Fibroblast of peridontal ligament (primary cell): ENCODE measurements at regions not wholly inside any gene's neighbourhood (a gene's known extent, or its start where the extent isn't known, plus 50 kb on each side); places are given as distances from the start of the nearest gene placed in this dataset.

Experiments used
- DNase-seq: peaks from one replicate; pipeline ENCODE4 v3.0.0-alpha.2; 2010; ENCODE audit errors: extremely low read depth

GRCh38 chr19:28883241-28883693 is 329.7 kb downstream of the UQCRFS1 start:
- peak; percentile 61 for DNase-seq

GRCh38 chr19:28882818-28883217 is 330.1 kb downstream of the UQCRFS1 start:
- no peak for DNase-seq

- no peak for DNase-seq
These were observed 331.3 kb downstream of the UQCRFS1 start for GRCh38 chr19:28881616-28882015.

- DNase-seq = no peak
These were observed 332.1 kb downstream of the UQCRFS1 start for GRCh38 chr19:28880735-28881401.

GRCh38 chr19:28878862-28879566 is 333.9 kb downstream of the UQCRFS1 start:
- peak; percentile 75 for DNase-seq

GRCh38 chr19:28876609-28877123 is 336.3 kb downstream of the UQCRFS1 start:
- no peak for DNase-seq

GRCh38 chr19:28874742-28875141 is 338.2 kb downstream of the UQCRFS1 start:
- DNase-seq = no peak

- no peak for DNase-seq
These were observed 339.6 kb downstream of the UQCRFS1 start for GRCh38 chr19:28873301-28873700.

GRCh38 chr19:28871099-28871725 is 341.7 kb downstream of the UQCRFS1 start:
- no peak for DNase-seq

GRCh38 chr19:28869459-28869858 is 343.5 kb downstream of the UQCRFS1 start:
- no peak for DNase-seq

- no peak for DNase-seq
These were observed 344.1 kb downstream of the UQCRFS1 start for GRCh38 chr19:28868836-28869235.

- DNase-seq = no peak
These were observed 345.0 kb downstream of the UQCRFS1 start for GRCh38 chr19:28867978-28868377.

- DNase-seq = no peak
These were observed 348.3 kb downstream of the UQCRFS1 start for GRCh38 chr19:28864577-28865042.

- DNase-seq = no peak
These were observed 348.9 kb downstream of the UQCRFS1 start for GRCh38 chr19:28864024-28864503.

- no peak for DNase-seq
These were observed 350.7 kb downstream of the UQCRFS1 start for GRCh38 chr19:28862238-28862637.

- no peak for DNase-seq
These were observed 353.1 kb downstream of the UQCRFS1 start for GRCh38 chr19:28859811-28860210.

GRCh38 chr19:28858933-28859332 is 354.0 kb downstream of the UQCRFS1 start:
- no peak for DNase-seq

GRCh38 chr19:28857967-28858366 is 355.0 kb downstream of the UQCRFS1 start:
- no peak for DNase-seq

- no peak for DNase-seq
These were observed 357.7 kb downstream of the UQCRFS1 start for GRCh38 chr19:28855216-28855615.

- no peak for DNase-seq
These were observed 365.5 kb downstream of the UQCRFS1 start for GRCh38 chr19:28847468-28847867.

- DNase-seq = no peak
These were observed 366.7 kb downstream of the UQCRFS1 start for GRCh38 chr19:28846094-28846812.
